ENCODE measurements at regions not wholly inside any gene's neighbourhood (a gene's known extent, or its start where the extent isn't known, plus 50 kb on each side); places are given as distances from the start of the nearest gene placed in this dataset.
"Not testable (repeated sequence)": the region's sequence is repeated elsewhere in the genome, so short reads cannot be mapped to it uniquely, and the experiment has no call there.

- TF ChIP-seq CTCF (IDR thresholded peaks at IDR 0.05); MEF2A (IDR thresholded peaks at IDR 0.05; ENCODE audit: borderline replicate concordance, low read depth); USF1 (IDR thresholded peaks at IDR 0.05; ENCODE audit: borderline replicate concordance, low read depth); SIN3A (IDR thresholded peaks at IDR 0.05; ENCODE audit: borderline replicate concordance, low read depth, low read length); POLR2AphosphoS5 (IDR thresholded peaks at IDR 0.05; ENCODE audit: low read depth, low read length); FOSL2 (IDR thresholded peaks at IDR 0.05; ENCODE audit: borderline replicate concordance, low read depth); YY1 (IDR thresholded peaks at IDR 0.05; ENCODE audit: low read depth); TAF1 (IDR thresholded peaks at IDR 0.05; ENCODE audit: borderline replicate concordance, low read depth, low read length); RXRA (IDR thresholded peaks at IDR 0.05; ENCODE audit: borderline replicate concordance, low read depth); EZH2phosphoT487 (IDR thresholded peaks at IDR 0.05; ENCODE audit: borderline replicate concordance, low read depth); USF2 (IDR thresholded peaks at IDR 0.05; ENCODE audit: borderline replicate concordance, low read depth, low read length); ELF1 (IDR thresholded peaks at IDR 0.05); SMC3 (IDR thresholded peaks at IDR 0.05; ENCODE audit: low read depth, low read length); NRF1 (IDR thresholded peaks at IDR 0.05; ENCODE audit: low read depth, low read length): not testable (repeated sequence)
Measured at GRCh38 chr10:78345515-78345914, 311.9 kb downstream of the RPS24 start.
